Body of pancreas (tissue), 4 donors: ENCODE measurements at regions not wholly inside any gene's neighbourhood (a gene's known extent, or its start where the extent isn't known, plus 50 kb on each side); places are given as distances from the start of the nearest gene placed in this dataset.

ENCODE experiments used
- POLR2A ChIP-seq, 3 donors: fragments of 450-650 bp; IDR thresholded peaks; one replicate each; pipeline ENCODE4 v1.6.1; 2016; ENCODE audit warnings: antibody characterized with exemption in 3 of 3, mild to moderate bottlenecking in 2 of 3
- TF ChIP-seq, protein P1 (sequence below), 7 experiments: fragments of 450-650 bp in 4 of 7; fragments of 200-600 bp in 3 of 7; sonication (generic) in 3 of 7; IDR thresholded peaks; one replicate each; pipeline ENCODE4 v1.5.1; 2016 to 2019; ENCODE audit warnings: antibody characterized with exemption in 7 of 7

GRCh38 chr13:27353166-27353583 is 71.2 kb upstream of the GTF3A start:
- TF ChIP-seq, protein P1, sequence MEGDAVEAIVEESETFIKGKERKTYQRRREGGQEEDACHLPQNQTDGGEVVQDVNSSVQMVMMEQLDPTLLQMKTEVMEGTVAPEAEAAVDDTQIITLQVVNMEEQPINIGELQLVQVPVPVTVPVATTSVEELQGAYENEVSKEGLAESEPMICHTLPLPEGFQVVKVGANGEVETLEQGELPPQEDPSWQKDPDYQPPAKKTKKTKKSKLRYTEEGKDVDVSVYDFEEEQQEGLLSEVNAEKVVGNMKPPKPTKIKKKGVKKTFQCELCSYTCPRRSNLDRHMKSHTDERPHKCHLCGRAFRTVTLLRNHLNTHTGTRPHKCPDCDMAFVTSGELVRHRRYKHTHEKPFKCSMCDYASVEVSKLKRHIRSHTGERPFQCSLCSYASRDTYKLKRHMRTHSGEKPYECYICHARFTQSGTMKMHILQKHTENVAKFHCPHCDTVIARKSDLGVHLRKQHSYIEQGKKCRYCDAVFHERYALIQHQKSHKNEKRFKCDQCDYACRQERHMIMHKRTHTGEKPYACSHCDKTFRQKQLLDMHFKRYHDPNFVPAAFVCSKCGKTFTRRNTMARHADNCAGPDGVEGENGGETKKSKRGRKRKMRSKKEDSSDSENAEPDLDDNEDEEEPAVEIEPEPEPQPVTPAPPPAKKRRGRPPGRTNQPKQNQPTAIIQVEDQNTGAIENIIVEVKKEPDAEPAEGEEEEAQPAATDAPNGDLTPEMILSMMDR (IDR thresholded peaks at IDR 0.05), result no peak
- TF ChIP-seq POLR2A (IDR thresholded peaks at IDR 0.05), result no peak
